ENCODE measurements at regions not wholly inside any gene's neighbourhood (a gene's known extent, or its start where the extent isn't known, plus 50 kb on each side); places are given as distances from the start of the nearest gene placed in this dataset.

DNA sequence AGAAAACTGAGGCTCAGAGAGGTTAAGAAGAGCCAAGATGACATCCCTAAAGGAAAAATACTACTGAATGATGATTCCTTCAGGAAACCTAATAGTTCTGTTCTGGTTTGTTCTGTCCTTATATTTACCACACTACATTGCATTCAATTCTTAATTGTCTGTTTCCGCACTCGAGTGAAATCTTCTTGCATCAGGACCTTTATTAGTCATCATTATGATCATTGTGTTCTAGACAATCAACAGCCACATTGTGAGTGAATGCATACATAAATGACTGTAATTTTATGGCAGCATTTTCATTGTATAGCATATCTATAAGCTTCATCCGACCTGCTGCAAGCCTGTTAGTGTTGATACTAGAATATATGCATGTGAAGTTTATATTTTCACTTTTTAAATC is 156.7 kb upstream of the FAM241A start:
- TF ChIP-seq, protein P1, sequence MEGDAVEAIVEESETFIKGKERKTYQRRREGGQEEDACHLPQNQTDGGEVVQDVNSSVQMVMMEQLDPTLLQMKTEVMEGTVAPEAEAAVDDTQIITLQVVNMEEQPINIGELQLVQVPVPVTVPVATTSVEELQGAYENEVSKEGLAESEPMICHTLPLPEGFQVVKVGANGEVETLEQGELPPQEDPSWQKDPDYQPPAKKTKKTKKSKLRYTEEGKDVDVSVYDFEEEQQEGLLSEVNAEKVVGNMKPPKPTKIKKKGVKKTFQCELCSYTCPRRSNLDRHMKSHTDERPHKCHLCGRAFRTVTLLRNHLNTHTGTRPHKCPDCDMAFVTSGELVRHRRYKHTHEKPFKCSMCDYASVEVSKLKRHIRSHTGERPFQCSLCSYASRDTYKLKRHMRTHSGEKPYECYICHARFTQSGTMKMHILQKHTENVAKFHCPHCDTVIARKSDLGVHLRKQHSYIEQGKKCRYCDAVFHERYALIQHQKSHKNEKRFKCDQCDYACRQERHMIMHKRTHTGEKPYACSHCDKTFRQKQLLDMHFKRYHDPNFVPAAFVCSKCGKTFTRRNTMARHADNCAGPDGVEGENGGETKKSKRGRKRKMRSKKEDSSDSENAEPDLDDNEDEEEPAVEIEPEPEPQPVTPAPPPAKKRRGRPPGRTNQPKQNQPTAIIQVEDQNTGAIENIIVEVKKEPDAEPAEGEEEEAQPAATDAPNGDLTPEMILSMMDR (IDR thresholded peaks at IDR 0.05; ENCODE audit: borderline replicate concordance, extremely low read depth, low read length, poor library complexity, severe bottlenecking) = no peak
- no peak for TF ChIP-seq EZH2 (IDR thresholded peaks at IDR 0.05; ENCODE audit: borderline replicate concordance, low read depth, low read length, severe bottlenecking)

Measured in DND-41 (cell line).